ENCODE measurements at regions not wholly inside any gene's neighbourhood (a gene's known extent, or its start where the extent isn't known, plus 50 kb on each side); places are given as distances from the start of the nearest gene placed in this dataset.

- H3K36me3 Mint-ChIP-seq (ENCODE audit: unreplicated experiment) = no peaks in the 10 kb centered on the region
- no peak overlapping the region for H3K27ac Mint-ChIP-seq (ENCODE audit: unreplicated experiment)
- TF ChIP-seq CTCF (IDR thresholded peaks at IDR 0.05) = no peak
- H3K4me1 Mint-ChIP-seq (ENCODE audit: unreplicated experiment) = peaks cover 28% of the 10 kb centered on the region
- no peak overlapping the region for H3K4me3 Mint-ChIP-seq (ENCODE audit: unreplicated experiment)
- no peak for DNase-seq (ENCODE audit: extremely low spot score, unreplicated experiment)
- peaks cover 11% of the 10 kb centered on the region for H3K27me3 Mint-ChIP-seq (ENCODE audit: unreplicated experiment)
- no peaks in the 10 kb centered on the region for H3K9me3 Mint-ChIP-seq (ENCODE audit: unreplicated experiment)
These were observed 81.1 kb upstream of the TAF1B start for GRCh38 chr2:9762164-9762563.

- no peaks in the 10 kb centered on the region for H3K9me3 Mint-ChIP-seq (ENCODE audit: unreplicated experiment)
- no peaks in the 10 kb centered on the region for H3K36me3 Mint-ChIP-seq (ENCODE audit: unreplicated experiment)
- H3K4me1 Mint-ChIP-seq (ENCODE audit: unreplicated experiment) = peaks cover 20% of the 10 kb centered on the region
- H3K27me3 Mint-ChIP-seq (ENCODE audit: unreplicated experiment) = peaks cover 11% of the 10 kb centered on the region
- H3K27ac Mint-ChIP-seq (ENCODE audit: unreplicated experiment) = no peak overlapping the region
- TF ChIP-seq CTCF (IDR thresholded peaks at IDR 0.05) = no peak
- no peak overlapping the region for H3K4me3 Mint-ChIP-seq (ENCODE audit: unreplicated experiment)
- no peak for DNase-seq (ENCODE audit: extremely low spot score, unreplicated experiment)
These were observed 80.3 kb upstream of the TAF1B start for GRCh38 chr2:9762941-9763340.

- Mint-ChIP-seq H3K4me1 (ENCODE audit: unreplicated experiment) (peaks cover 14% of the 10 kb centered on the region), H3K4me3 (ENCODE audit: unreplicated experiment) (no peak overlapping the region), H3K27me3 (ENCODE audit: unreplicated experiment) (peaks cover 11% of the 10 kb centered on the region), H3K9me3 (ENCODE audit: unreplicated experiment) (no peaks in the 10 kb centered on the region), H3K27ac (ENCODE audit: unreplicated experiment) (no peak overlapping the region), H3K36me3 (ENCODE audit: unreplicated experiment) (no peaks in the 10 kb centered on the region)
- no peak for TF ChIP-seq CTCF (IDR thresholded peaks at IDR 0.05)
- no peak for DNase-seq (ENCODE audit: extremely low spot score, unreplicated experiment)
These were observed 79.7 kb upstream of the TAF1B start for GRCh38 chr2:9763356-9764152.

DNA sequence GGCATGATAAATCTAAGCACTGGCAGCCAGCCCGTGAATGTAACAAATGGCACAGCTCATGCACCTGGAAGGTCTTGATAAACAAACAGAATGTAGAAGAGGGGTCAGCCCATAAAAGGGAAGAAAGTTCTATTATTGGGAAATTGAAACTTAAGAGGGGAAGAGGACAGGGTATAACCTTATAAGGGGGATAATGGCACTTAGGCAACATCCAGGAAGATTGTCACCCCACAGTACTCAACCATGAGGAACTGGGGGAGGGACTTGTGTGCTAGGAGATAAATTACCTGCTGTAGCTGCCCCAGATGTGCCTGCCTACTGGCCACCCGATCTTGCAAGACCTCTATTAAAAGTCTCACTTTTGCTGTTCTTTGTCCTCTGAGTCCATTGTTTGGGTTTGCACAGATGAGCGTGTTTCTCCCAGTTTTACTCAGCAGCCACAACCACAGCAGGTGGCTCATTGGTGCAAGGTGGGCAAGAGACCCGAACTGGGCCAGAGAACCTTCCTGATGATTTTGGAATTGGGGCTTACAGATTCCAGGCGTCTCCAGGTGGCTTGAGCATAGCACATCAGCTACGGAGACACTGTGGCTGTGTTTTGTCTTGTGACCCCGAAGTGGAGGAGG, 79.0 kb upstream of the TAF1B start:
- no peaks in the 10 kb centered on the region for H3K9me3 Mint-ChIP-seq (ENCODE audit: unreplicated experiment)
- H3K4me3 Mint-ChIP-seq (ENCODE audit: unreplicated experiment) = no peak overlapping the region
- no peak for DNase-seq (ENCODE audit: extremely low spot score, unreplicated experiment)
- H3K4me1 Mint-ChIP-seq (ENCODE audit: unreplicated experiment) = peaks cover 8% of the 10 kb centered on the region
- H3K27ac Mint-ChIP-seq (ENCODE audit: unreplicated experiment) = no peak overlapping the region
- H3K36me3 Mint-ChIP-seq (ENCODE audit: unreplicated experiment) = no peaks in the 10 kb centered on the region
- no peak for TF ChIP-seq CTCF (IDR thresholded peaks at IDR 0.05)
- H3K27me3 Mint-ChIP-seq (ENCODE audit: unreplicated experiment) = peaks cover 11% of the 10 kb centered on the region
